A549 (cell line): ENCODE measurements at regions not wholly inside any gene's neighbourhood (a gene's known extent, or its start where the extent isn't known, plus 50 kb on each side); places are given as distances from the start of the nearest gene placed in this dataset.

Experiments used
- ATAC-seq, 2 experiments: fragments of 200-7000 bp in 1 of 2; fragments of >200 bp in 1 of 2; cut with Nextera tagmentation in 1 of 2; cut with Tn5 transposase in 1 of 2; 3 replicates each; pipeline versions ENCODE4 v1.8.0 to v1.9.1; 2018 to 2020; ENCODE audit warnings: mild to moderate bottlenecking in 1 of 2, moderate library complexity in 1 of 2
- CTCF ChIA-PET: fragments of 300-600 bp; sonication (Branson Sonifier 250); formaldehyde crosslinking; extraction: SDS; loops from one replicate; lab custom pipeline; 2021; ENCODE audit warnings: antibody characterized with exemption, inconsistent platforms; lab: Yijun Ruan, JAX
- POLR2A ChIA-PET: fragments of 350-600 bp; formaldehyde crosslinking; extraction: SDS; loops from one replicate; lab custom pipeline; 2021; ENCODE audit warnings: antibody characterized with exemption, inconsistent platforms; lab: Yijun Ruan, JAX
- DNase-seq, 2 experiments: peaks; one replicate each; pipeline versions ENCODE4 v3.0.0 to v3.0.0-alpha.2; 2011 to 2016; ENCODE audit warnings: low read depth in 1 of 2, low spot score in 1 of 2
- FAIRE-seq: peaks from 2 replicates; lab custom pipeline; 2011; peaks lifted over from hg19 to GRCh38; lab: Jason Lieb, UNC
- H3K27ac ChIP-seq, 2 experiments: fragments of >200 bp; sonication (Bioruptor Twin); formaldehyde crosslinking; 3 replicates each; pipeline ENCODE4 v1.5.1; 2016 to 2017
- H3K4me1 ChIP-seq: fragments of >200 bp; sonication (Bioruptor Twin); formaldehyde crosslinking; 3 replicates; pipeline ENCODE4 v1.6.1; 2016
- H3K4me2 ChIP-seq: fragments of >200 bp; sonication (Bioruptor Twin); formaldehyde crosslinking; 3 replicates; pipeline ENCODE4 v1.6.1; 2016
- H3K4me3 ChIP-seq: fragments of >200 bp; sonication (Bioruptor Twin); formaldehyde crosslinking; 3 replicates; pipeline ENCODE4 v1.5.1; 2016
- H3K9me3 ChIP-seq: fragments of >200 bp; sonication (Bioruptor Twin); formaldehyde crosslinking; 3 replicates; pipeline ENCODE4 v1.6.1; 2016
- BCL3 ChIP-seq: fragments of >200 bp; sonication (Bioruptor Twin); formaldehyde crosslinking; IDR thresholded peaks from 3 replicates; pipeline ENCODE4 v1.6.1; 2016
- CEBPB ChIP-seq, 2 experiments: fragments of >200 bp in 1 of 2; sonication (Bioruptor Twin) in 1 of 2; formaldehyde crosslinking in 1 of 2; IDR thresholded peaks; 2 replicates each; pipeline ENCODE4 v1.6.1; 2012 to 2016
- CHD2 ChIP-seq: fragments of 150-350 bp; IDR thresholded peaks from 2 replicates; pipeline ENCODE4 v1.6.1; 2014; ENCODE audit warnings: low read length; ENCODE audit not compliant: partially characterized antibody
- CHD4 ChIP-seq: fragments of 200-600 bp; sonication (generic); IDR thresholded peaks from 2 replicates; pipeline ENCODE4 v1.6.1; 2016; ENCODE audit warnings: antibody characterized with exemption, mild to moderate bottlenecking, borderline replicate concordance
- EHMT2 ChIP-seq: fragments of 200-600 bp; sonication (generic); IDR thresholded peaks from 2 replicates; pipeline ENCODE4 v1.6.1; 2016; ENCODE audit warnings: antibody characterized with exemption, low read depth, mild to moderate bottlenecking, moderate library complexity
- ELK1 ChIP-seq: fragments of 150-350 bp; IDR thresholded peaks from 2 replicates; pipeline ENCODE4 v1.6.1; 2014; ENCODE audit warnings: low read depth, mild to moderate bottlenecking, low read length
- EP300 ChIP-seq, 2 experiments: fragments of >200 bp; sonication (Bioruptor Twin); formaldehyde crosslinking; IDR thresholded peaks; 2 replicates in 1 of 2; 3 replicates in 1 of 2; pipeline ENCODE4 v1.6.1; 2016 to 2017
- ESRRA ChIP-seq: fragments of 150-350 bp; IDR thresholded peaks from 2 replicates; pipeline ENCODE4 v1.6.1; 2014; ENCODE audit warnings: mild to moderate bottlenecking, low read length, borderline replicate concordance
- FOXS1 ChIP-seq: fragments of 250-450 bp; sonication (Bioruptor Pico); IDR thresholded peaks from 2 replicates; pipeline ENCODE4 v1.5.0; 2020; ENCODE audit warnings: mild to moderate bottlenecking, moderate library complexity
- HDAC2 ChIP-seq: fragments of 200-600 bp; sonication (generic); IDR thresholded peaks from 2 replicates; pipeline ENCODE4 v1.6.1; 2016
- HEYL ChIP-seq: fragments of 250-450 bp; sonication (Bioruptor Pico); IDR thresholded peaks from 2 replicates; pipeline ENCODE4 v1.8.0; 2021; ENCODE audit warnings: mild to moderate bottlenecking, moderate library complexity
- HOXA7 ChIP-seq: fragments of 250-450 bp; sonication (Bioruptor Pico); IDR thresholded peaks from 2 replicates; pipeline ENCODE4 v1.5.0; 2020; ENCODE audit warnings: mild to moderate bottlenecking, moderate library complexity
- JUN ChIP-seq, 2 experiments: fragments of >200 bp; sonication (Bioruptor Twin); formaldehyde crosslinking; IDR thresholded peaks; 2 replicates in 1 of 2; 3 replicates in 1 of 2; pipeline ENCODE4 v1.6.1; 2016 to 2017
- NPAS2 ChIP-seq: fragments of 250-450 bp; sonication (Bioruptor Pico); IDR thresholded peaks from 2 replicates; pipeline ENCODE4 v1.8.0; 2022; ENCODE audit warnings: mild to moderate bottlenecking, moderate library complexity, borderline replicate concordance
- PBX3 ChIP-seq: IDR thresholded peaks from 2 replicates; pipeline ENCODE4 v1.6.1; 2012
- PHF8 ChIP-seq: fragments of 200-600 bp; sonication (generic); IDR thresholded peaks from 2 replicates; pipeline ENCODE4 v1.6.1; 2016; ENCODE audit warnings: low read depth, mild to moderate bottlenecking, antibody characterized with exemption, moderate library complexity, borderline replicate concordance
- POLR2A ChIP-seq: IDR thresholded peaks from 2 replicates; pipeline ENCODE4 v1.6.1; 2012; ENCODE audit warnings: mild to moderate bottlenecking, low read length
- RCOR1 ChIP-seq: fragments of 150-350 bp; IDR thresholded peaks from 2 replicates; pipeline ENCODE4 v1.6.1; 2014; ENCODE audit warnings: antibody characterized with exemption, low read length, low read depth
- RFX5 ChIP-seq: fragments of 450-650 bp; IDR thresholded peaks from 2 replicates; pipeline ENCODE4 v1.7.1; 2014; ENCODE audit warnings: antibody characterized with exemption, mild to moderate bottlenecking, moderate library complexity
- SMC3 ChIP-seq: fragments of >200 bp; sonication (Bioruptor Twin); formaldehyde crosslinking; IDR thresholded peaks from 3 replicates; pipeline ENCODE4 v1.6.1; 2018; ENCODE audit warnings: inconsistent platforms
- SREBF2 ChIP-seq: fragments of 450-650 bp; IDR thresholded peaks from 2 replicates; pipeline ENCODE4 v1.6.1; 2014; ENCODE audit warnings: mild to moderate bottlenecking, moderate library complexity
- TFCP2L1 ChIP-seq: fragments of 250-450 bp; sonication (Bioruptor Pico); IDR thresholded peaks from 2 replicates; pipeline ENCODE4 v1.5.0; 2021; ENCODE audit warnings: mild to moderate bottlenecking
- TP53 ChIP-seq: fragments of 250-450 bp; sonication (Bioruptor Pico); IDR thresholded peaks from 2 replicates; pipeline ENCODE4 v1.5.0; 2021; ENCODE audit warnings: mild to moderate bottlenecking, moderate library complexity
- WGBS: methylation state at CpG from one replicate; pipeline ENCODE4 v1.1.6; 2017; ENCODE audit errors: missing lambda C conversion rate; 5-methylcytosine and 5-hydroxymethylcytosine counted together
- TF ChIP-seq, protein P1 (sequence below): IDR thresholded peaks from 2 replicates; pipeline ENCODE4 v1.6.1; 2012
- TF ChIP-seq, protein P2 (sequence below): fragments of 250-450 bp; sonication (Bioruptor Pico); IDR thresholded peaks from 2 replicates; pipeline ENCODE4 v1.5.0; 2021; ENCODE audit warnings: mild to moderate bottlenecking, moderate library complexity, borderline replicate concordance
- TF ChIP-seq, protein P3 (sequence below): fragments of 200-600 bp; sonication (generic); IDR thresholded peaks from 2 replicates; pipeline ENCODE4 v1.6.1; 2016; ENCODE audit warnings: antibody characterized with exemption, mild to moderate bottlenecking, moderate library complexity

GRCh38 chr2:9089831-9090230 lies 86.3 kb upstream of the MBOAT2 start:
- FAIRE-seq (no peak), ATAC-seq (no peak), DNase-seq (no peak)
- Histone ChIP-seq H3K4me1 (peaks cover 37% of the 10 kb centered on the region), H3K4me2 (no peak overlapping the region), H3K4me3 (no peak overlapping the region), H3K27ac (no peak overlapping the region), H3K9me3 (no peaks in the 10 kb centered on the region)
- ChIA-PET CTCF (no interaction called here), POLR2A (no interaction called here)
- TF ChIP-seq, protein P1, sequence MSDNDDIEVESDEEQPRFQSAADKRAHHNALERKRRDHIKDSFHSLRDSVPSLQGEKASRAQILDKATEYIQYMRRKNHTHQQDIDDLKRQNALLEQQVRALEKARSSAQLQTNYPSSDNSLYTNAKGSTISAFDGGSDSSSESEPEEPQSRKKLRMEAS, result no peak
- TF ChIP-seq, protein P2, sequence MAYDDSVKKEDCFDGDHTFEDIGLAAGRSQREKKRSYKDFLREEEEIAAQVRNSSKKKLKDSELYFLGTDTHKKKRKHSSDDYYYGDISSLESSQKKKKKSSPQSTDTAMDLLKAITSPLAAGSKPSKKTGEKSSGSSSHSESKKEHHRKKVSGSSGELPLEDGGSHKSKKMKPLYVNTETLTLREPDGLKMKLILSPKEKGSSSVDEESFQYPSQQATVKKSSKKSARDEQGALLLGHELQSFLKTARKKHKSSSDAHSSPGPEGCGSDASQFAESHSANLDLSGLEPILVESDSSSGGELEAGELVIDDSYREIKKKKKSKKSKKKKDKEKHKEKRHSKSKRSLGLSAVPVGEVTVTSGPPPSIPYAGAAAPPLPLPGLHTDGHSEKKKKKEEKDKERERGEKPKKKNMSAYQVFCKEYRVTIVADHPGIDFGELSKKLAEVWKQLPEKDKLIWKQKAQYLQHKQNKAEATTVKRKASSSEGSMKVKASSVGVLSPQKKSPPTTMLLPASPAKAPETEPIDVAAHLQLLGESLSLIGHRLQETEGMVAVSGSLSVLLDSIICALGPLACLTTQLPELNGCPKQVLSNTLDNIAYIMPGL (CRISPR knock-in tag), result no peak
- no peak for TF ChIP-seq PHF8
- no peak for TF ChIP-seq HEYL (CRISPR knock-in tag)
- TF ChIP-seq RCOR1, result no peak
- no peak for TF ChIP-seq CHD2
- no peak for TF ChIP-seq SMC3
- no peak for TF ChIP-seq TP53 (CRISPR knock-in tag)
- TF ChIP-seq CEBPB (IDR thresholded peaks at IDR 0.05), result no peak
- no peak for TF ChIP-seq JUN (IDR thresholded peaks at IDR 0.05)
- WGBS, result 94% methylated on average over 5 of the region's 5 CpGs

DNA sequence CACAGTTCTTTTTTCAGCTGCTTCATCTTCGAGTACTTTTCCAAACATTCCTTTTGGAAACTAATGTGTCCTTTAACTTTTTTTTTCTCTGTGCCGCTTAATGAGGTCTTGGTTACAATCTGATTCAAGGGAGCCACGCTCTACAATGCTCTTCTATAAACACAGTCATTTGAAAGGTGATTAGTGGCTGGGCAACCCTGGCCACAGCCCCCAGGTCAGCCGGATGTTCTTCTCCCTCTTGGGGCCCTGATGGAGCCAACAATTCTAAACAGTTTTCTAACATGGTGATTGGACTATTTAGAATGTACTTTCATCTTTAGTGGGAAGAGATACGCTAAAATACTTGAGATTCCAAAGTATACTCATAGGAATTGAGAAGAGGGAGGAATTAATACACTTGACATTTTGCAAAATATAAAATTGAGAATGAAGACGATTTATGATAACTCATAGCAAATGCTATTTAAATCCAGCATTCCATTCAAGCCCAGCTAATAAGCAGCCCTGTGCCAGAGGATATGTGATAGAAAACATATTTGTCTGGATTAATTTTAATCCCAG lies 83.7 kb upstream of the MBOAT2 start:
- Histone ChIP-seq H3K27ac (peak overlapping the region in 1 of 2 experiments; percentile 31; a peak in 2 of 6 replicates), H3K4me2 (peak overlapping the region; percentile 39), H3K4me1 (peaks cover 28% of the 10 kb centered on the region), H3K9me3 (peaks cover 1% of the 10 kb centered on the region; the same call in 1 of the 3 replicates), H3K4me3 (no peak overlapping the region)
- ATAC-seq (peak; percentile 46 to 63; a peak in 4 of 6 replicates), DNase-seq (no peak), FAIRE-seq (no peak)
- WGBS, result 35% methylated on average over 6 of the region's 6 CpGs
- no peak for TF ChIP-seq ESRRA
- TF ChIP-seq CHD4, result no peak
- TF ChIP-seq SREBF2, result no peak
- TF ChIP-seq NPAS2 (CRISPR knock-in tag), result no peak
- no peak for TF ChIP-seq POLR2A
- no peak for TF ChIP-seq EP300 (IDR thresholded peaks at IDR 0.05)
- TF ChIP-seq, protein P3, sequence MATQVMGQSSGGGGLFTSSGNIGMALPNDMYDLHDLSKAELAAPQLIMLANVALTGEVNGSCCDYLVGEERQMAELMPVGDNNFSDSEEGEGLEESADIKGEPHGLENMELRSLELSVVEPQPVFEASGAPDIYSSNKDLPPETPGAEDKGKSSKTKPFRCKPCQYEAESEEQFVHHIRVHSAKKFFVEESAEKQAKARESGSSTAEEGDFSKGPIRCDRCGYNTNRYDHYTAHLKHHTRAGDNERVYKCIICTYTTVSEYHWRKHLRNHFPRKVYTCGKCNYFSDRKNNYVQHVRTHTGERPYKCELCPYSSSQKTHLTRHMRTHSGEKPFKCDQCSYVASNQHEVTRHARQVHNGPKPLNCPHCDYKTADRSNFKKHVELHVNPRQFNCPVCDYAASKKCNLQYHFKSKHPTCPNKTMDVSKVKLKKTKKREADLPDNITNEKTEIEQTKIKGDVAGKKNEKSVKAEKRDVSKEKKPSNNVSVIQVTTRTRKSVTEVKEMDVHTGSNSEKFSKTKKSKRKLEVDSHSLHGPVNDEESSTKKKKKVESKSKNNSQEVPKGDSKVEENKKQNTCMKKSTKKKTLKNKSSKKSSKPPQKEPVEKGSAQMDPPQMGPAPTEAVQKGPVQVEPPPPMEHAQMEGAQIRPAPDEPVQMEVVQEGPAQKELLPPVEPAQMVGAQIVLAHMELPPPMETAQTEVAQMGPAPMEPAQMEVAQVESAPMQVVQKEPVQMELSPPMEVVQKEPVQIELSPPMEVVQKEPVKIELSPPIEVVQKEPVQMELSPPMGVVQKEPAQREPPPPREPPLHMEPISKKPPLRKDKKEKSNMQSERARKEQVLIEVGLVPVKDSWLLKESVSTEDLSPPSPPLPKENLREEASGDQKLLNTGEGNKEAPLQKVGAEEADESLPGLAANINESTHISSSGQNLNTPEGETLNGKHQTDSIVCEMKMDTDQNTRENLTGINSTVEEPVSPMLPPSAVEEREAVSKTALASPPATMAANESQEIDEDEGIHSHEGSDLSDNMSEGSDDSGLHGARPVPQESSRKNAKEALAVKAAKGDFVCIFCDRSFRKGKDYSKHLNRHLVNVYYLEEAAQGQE, result no peak
- no peak for TF ChIP-seq FOXS1 (CRISPR knock-in tag)
- no peak for TF ChIP-seq HDAC2
- no peak for TF ChIP-seq BCL3
- TF ChIP-seq TP53 (CRISPR knock-in tag), result no peak
- TF ChIP-seq HOXA7 (CRISPR knock-in tag), result no peak
- TF ChIP-seq TFCP2L1 (CRISPR knock-in tag), result no peak
- TF ChIP-seq EHMT2, result no peak
- TF ChIP-seq RFX5, result no peak
- TF ChIP-seq, protein P1, result no peak
- no peak for TF ChIP-seq PBX3
- TF ChIP-seq ELK1, result no peak
- ChIA-PET POLR2A (no interaction called here), CTCF (interaction anchor here (1.1 to 1.3 kb wide), 2 partner anchors 53 to 207 kb away, joined by 3 to 6 read pairs; no protein-coding TSS in a partner anchor)
